K562 (cell line): ENCODE measurements at regions not wholly inside any gene's neighbourhood (a gene's known extent, or its start where the extent isn't known, plus 50 kb on each side); places are given as distances from the start of the nearest gene placed in this dataset.

Source experiments
- ATAC-seq: fragments of 200-7000 bp; cut with Tn5 transposase; 3 replicates; pipeline ENCODE4 v1.9.1; 2020; ENCODE audit warnings: moderate library complexity
- BruUV-seq: library from RNA; stranded (reverse); fragments of 400-500 nt; replicated peaks from 2 replicates; lab custom pipeline; 2021; lab: Mats Ljungman, UMichigan
- CTCF ChIA-PET: fragments of 300-600 bp; formaldehyde crosslinking; extraction: SDS; loops from one replicate; lab custom pipeline; 2021; ENCODE audit warnings: low intra/inter-chr PET ratio; lab: Yijun Ruan, JAX
- POLR2A ChIA-PET: fragments of 300-600, 350-650 bp; sonication (Branson Sonifier 250); formaldehyde crosslinking; extraction: SDS; loops from one replicate; lab custom pipeline; 2021; ENCODE audit warnings: antibody characterized with exemption, inconsistent platforms; lab: Yijun Ruan, JAX
- DNase-seq, 4 experiments: peaks; one replicate each; pipeline versions ENCODE4 v3.0.0 to v3.0.0-alpha.2; 2011 to 2018; ENCODE audit warnings: low spot score in 3 of 4, mixed read lengths in 3 of 4; ENCODE audit errors: extremely low read depth in 1 of 4
- FAIRE-seq: peaks from 2 replicates; lab custom pipeline; 2011; peaks lifted over from hg19 to GRCh38; lab: Jason Lieb, UNC
- H2AFZ ChIP-seq: 2 replicates; pipeline ENCODE4 v1.6.0; 2011; ENCODE audit warnings: low read depth, low read length, control low read depth, inconsistent platforms
- H3K27ac ChIP-seq: fragments of 200-600 bp; 3 replicates; pipeline ENCODE4 v1.8.0; 2011; ENCODE audit warnings: low read depth, mild to moderate bottlenecking, control low read depth, inconsistent platforms, low read length, moderate library complexity, mixed read lengths; ENCODE audit errors: extremely low read depth
- H3K27me3 ChIP-seq, 2 experiments: fragments of 300-600 bp in 1 of 2; 2 replicates in 1 of 2; 3 replicates in 1 of 2; pipeline versions ENCODE4 v1.6.0 to v1.8.0; 2011; ENCODE audit warnings: inconsistent platforms in 2 of 2, low read length in 2 of 2, mild to moderate bottlenecking in 1 of 2, mixed read lengths in 1 of 2, moderate library complexity in 1 of 2; ENCODE audit not compliant: control insufficient read depth in 2 of 2, insufficient read depth in 2 of 2
- H3K36me3 ChIP-seq: fragments of 300-600 bp; 3 replicates; pipeline ENCODE4 v1.8.0; 2011; ENCODE audit warnings: mild to moderate bottlenecking, low read length, inconsistent platforms; ENCODE audit not compliant: control insufficient read depth, insufficient read depth
- H3K4me1 ChIP-seq, 2 experiments: fragments of 200-600 bp in 1 of 2; replicated peaks in 1 of 2; 2 replicates in 1 of 2; 3 replicates in 1 of 2; pipeline versions ENCODE4 v1.5.1 to v1.8.0; 2011; ENCODE audit warnings: inconsistent platforms in 2 of 2, low read length in 2 of 2, mild to moderate bottlenecking in 1 of 2, mixed read lengths in 1 of 2, moderate library complexity in 1 of 2; ENCODE audit not compliant: control insufficient read depth in 2 of 2, insufficient read depth in 2 of 2
- H3K4me2 ChIP-seq: 2 replicates; pipeline ENCODE4 v1.6.1; 2011; ENCODE audit warnings: low read length, control low read depth, inconsistent platforms, mixed read lengths; ENCODE audit not compliant: insufficient read depth
- H3K4me3 ChIP-seq: fragments of 200-600 bp; sonication (generic), shearing (Covaris generic); 2 replicates; pipeline ENCODE4 v1.5.1; 2016; ENCODE audit warnings: control low read depth, inconsistent platforms
- H3K79me2 ChIP-seq: fragments of 200-600 bp; 3 replicates; pipeline ENCODE4 v1.8.0; 2011; ENCODE audit warnings: low read length, inconsistent platforms; ENCODE audit not compliant: control insufficient read depth, insufficient read depth
- H3K9ac ChIP-seq, 2 experiments: 2 replicates each; pipeline versions ENCODE4 v1.6.0 to v1.6.1; 2011; ENCODE audit warnings: low read depth in 2 of 2, low read length in 2 of 2, control low read depth in 1 of 2, inconsistent platforms in 1 of 2, mild to moderate bottlenecking in 1 of 2, mixed read lengths in 1 of 2; ENCODE audit not compliant: insufficient read depth in 1 of 2
- H3K9me1 ChIP-seq: one replicate; pipeline ENCODE4 v1.6.0; 2011; ENCODE audit warnings: inconsistent platforms, mild to moderate bottlenecking, low read length, moderate library complexity; ENCODE audit not compliant: control insufficient read depth, insufficient read depth
- H3K9me3 ChIP-seq: replicated peaks from 2 replicates; pipeline ENCODE4 v1.5.1; 2011; ENCODE audit warnings: low read depth, low read length, inconsistent platforms; ENCODE audit not compliant: control insufficient read depth, insufficient read depth
- H4K20me1 ChIP-seq: replicated peaks from 2 replicates; pipeline ENCODE4 v1.6.1; 2011; ENCODE audit warnings: low read length, inconsistent platforms, mixed read lengths; ENCODE audit not compliant: control insufficient read depth, insufficient read depth
- CTCF ChIP-seq, 3 experiments: IDR thresholded peaks in 2 of 3; conservative IDR thresholded peaks in 1 of 3; 2 replicates each; pipeline ENCODE4 v1.5.1; 2011 to 2012; ENCODE audit warnings: low read length in 3 of 3, mild to moderate bottlenecking in 3 of 3, control low read depth in 2 of 3, improper control_type of control experiment in 1 of 3, inconsistent platforms in 1 of 3, low read depth in 1 of 3, mixed read lengths in 1 of 3, moderate library complexity in 1 of 3; ENCODE audit not compliant: insufficient read depth in 2 of 3
- RAD21 ChIP-seq, 2 experiments: fragments of 250-450 bp in 1 of 2; fragments of 450-650 bp in 1 of 2; sonication (Bioruptor Pico) in 1 of 2; formaldehyde crosslinking in 1 of 2; IDR thresholded peaks in 1 of 2; conservative IDR thresholded peaks in 1 of 2; 2 replicates each; pipeline versions ENCODE4 v1.4.0 to v1.8.0; 2020 to 2022; ENCODE audit warnings: mild to moderate bottlenecking in 2 of 2, moderate library complexity in 1 of 2
- SIRT6 ChIP-seq: IDR thresholded peaks from one replicate; pipeline ENCODE4 v1.6.1; 2012; ENCODE audit warnings: low read depth, mild to moderate bottlenecking, control low read depth, inconsistent platforms, low read length, moderate library complexity
- ZNF324 ChIP-seq: fragments of 250-450 bp; sonication (Bioruptor Pico); IDR thresholded peaks from 2 replicates; pipeline ENCODE4 v1.4.0; 2020; ENCODE audit warnings: mild to moderate bottlenecking
- WGBS: fragments of 100-300 bp; shearing (Covaris generic); methylation state at CpG from one replicate; pipeline ENCODE4 v1.1.6; 2016; ENCODE audit warnings: low coverage, mixed read lengths; ENCODE audit not compliant: insufficient coverage; ENCODE audit errors: missing lambda C conversion rate; 5-methylcytosine and 5-hydroxymethylcytosine counted together
- in situ Hi-C: fragments of 300-500 bp; cut with MboI; formaldehyde crosslinking; loops from 4 replicates; pipeline ENCODE4 v1.15.0; 2018; ENCODE audit warnings: inconsistent platforms, mixed read lengths
- intact Hi-C: fragments of 100-400 bp; cut with micrococcal nuclease; formaldehyde crosslinking; loops from 2 replicates; pipeline ENCODE4 v1.14.2; 2022

GRCh38 chr18:10032331-10033015 is 118.7 kb downstream of the VAPA start:
- ChIA-PET POLR2A (interaction anchor here (0.6 to 0.7 kb wide), 2 partner anchors 11 to 446 kb away, joined by 3 read pairs; no protein-coding TSS in a partner anchor), CTCF (no interaction called here)
- H3K9me3 ChIP-seq, result no peaks in the 10 kb centered on the region
- DNase-seq, result no peak
- intact Hi-C loops (no loop called here), in situ Hi-C loops (no loop called here)
- TF ChIP-seq ZNF324 (CRISPR knock-in tag) (no peak), SIRT6 (no peak), RAD21 (CRISPR knock-in tag; conservative IDR thresholded peaks at IDR 0.05 in 1 of 2, IDR thresholded peaks at IDR 0.05 in 1 of 2) (peak in 1 of 2 experiments; percentile 23; a peak in 1 of 4 replicates), CTCF (IDR thresholded peaks at IDR 0.05 in 2 of 3, conservative IDR thresholded peaks at IDR 0.05 in 1 of 3; ENCODE audit: insufficient read depth in 2 of 3, low read depth in 1 of 3, low read length in 3 of 3) (peak in 1 of 3 experiments; percentile 30; a peak in 2 of 6 replicates)
- peaks cover 0 to 11% of the 10 kb centered on the region in 2 experiments; a peak in 1 of 5 replicates for H3K4me1 ChIP-seq
- H3K4me3 ChIP-seq, result no peak overlapping the region
- no peaks in the 10 kb centered on the region for H3K79me2 ChIP-seq
- H3K9ac ChIP-seq, result no peak overlapping the region
- H3K4me2 ChIP-seq, result no peak overlapping the region
- no TSS peak for BruUV-seq
- no peaks in the 10 kb centered on the region for H3K9me1 ChIP-seq
- no peak overlapping the region for H2AFZ ChIP-seq
- FAIRE-seq, result no peak
- peaks cover 71 to 72% of the 10 kb centered on the region in 2 experiments for H3K27me3 ChIP-seq
- no peaks in the 10 kb centered on the region for H3K36me3 ChIP-seq
- H4K20me1 ChIP-seq, result no peaks in the 10 kb centered on the region
- peak; percentile 63 for ATAC-seq
- WGBS, result 24% methylated on average over 44 of the region's 46 CpGs
- no peak overlapping the region for H3K27ac ChIP-seq
